Omental fat pad (tissue), 3 donors: ENCODE measurements at regions not wholly inside any gene's neighbourhood (a gene's known extent, or its start where the extent isn't known, plus 50 kb on each side); places are given as distances from the start of the nearest gene placed in this dataset.

Experiments used
- ATAC-seq: fragments of 150-250 bp; one replicate; pipeline ENCODE4 v1.9.1; 2016; ENCODE audit warnings: mild to moderate bottlenecking, moderate library complexity; ENCODE audit not compliant: low FRiP score
- DNase-seq: peaks from one replicate; pipeline ENCODE4 v3.0.0-alpha.2; 2019; ENCODE audit warnings: low spot score
- TF ChIP-seq, protein P1 (sequence below), 3 donors: fragments of 450-650 bp; IDR thresholded peaks; one replicate each; pipeline ENCODE4 v1.5.1; 2016 to 2017; ENCODE audit warnings: antibody characterized with exemption in 3 of 3, mild to moderate bottlenecking in 3 of 3, moderate library complexity in 2 of 3

DNA sequence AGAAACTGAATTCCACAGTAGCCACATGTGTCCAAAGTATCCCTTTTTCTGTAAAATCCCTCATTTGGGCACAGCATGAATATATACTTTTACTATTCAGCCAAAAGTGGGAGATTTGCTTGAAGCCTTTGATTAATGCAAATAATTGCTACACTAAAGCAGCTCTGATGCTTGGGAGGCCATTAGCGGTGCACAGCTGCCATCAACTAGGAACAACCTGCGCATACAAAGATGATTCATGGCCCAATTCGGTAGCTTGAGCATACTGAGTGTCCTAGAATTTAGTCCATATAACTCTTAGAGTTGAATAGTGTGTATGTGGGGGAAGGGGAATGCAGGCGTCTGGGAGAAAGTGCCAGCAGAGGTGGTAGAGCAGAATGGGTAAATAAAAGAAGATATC, 277.0 kb upstream of the RMST start:
- ATAC-seq, result no peak
- TF ChIP-seq, protein P1, sequence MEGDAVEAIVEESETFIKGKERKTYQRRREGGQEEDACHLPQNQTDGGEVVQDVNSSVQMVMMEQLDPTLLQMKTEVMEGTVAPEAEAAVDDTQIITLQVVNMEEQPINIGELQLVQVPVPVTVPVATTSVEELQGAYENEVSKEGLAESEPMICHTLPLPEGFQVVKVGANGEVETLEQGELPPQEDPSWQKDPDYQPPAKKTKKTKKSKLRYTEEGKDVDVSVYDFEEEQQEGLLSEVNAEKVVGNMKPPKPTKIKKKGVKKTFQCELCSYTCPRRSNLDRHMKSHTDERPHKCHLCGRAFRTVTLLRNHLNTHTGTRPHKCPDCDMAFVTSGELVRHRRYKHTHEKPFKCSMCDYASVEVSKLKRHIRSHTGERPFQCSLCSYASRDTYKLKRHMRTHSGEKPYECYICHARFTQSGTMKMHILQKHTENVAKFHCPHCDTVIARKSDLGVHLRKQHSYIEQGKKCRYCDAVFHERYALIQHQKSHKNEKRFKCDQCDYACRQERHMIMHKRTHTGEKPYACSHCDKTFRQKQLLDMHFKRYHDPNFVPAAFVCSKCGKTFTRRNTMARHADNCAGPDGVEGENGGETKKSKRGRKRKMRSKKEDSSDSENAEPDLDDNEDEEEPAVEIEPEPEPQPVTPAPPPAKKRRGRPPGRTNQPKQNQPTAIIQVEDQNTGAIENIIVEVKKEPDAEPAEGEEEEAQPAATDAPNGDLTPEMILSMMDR (IDR thresholded peaks at IDR 0.05), result no peak
- no peak for DNase-seq

DNA sequence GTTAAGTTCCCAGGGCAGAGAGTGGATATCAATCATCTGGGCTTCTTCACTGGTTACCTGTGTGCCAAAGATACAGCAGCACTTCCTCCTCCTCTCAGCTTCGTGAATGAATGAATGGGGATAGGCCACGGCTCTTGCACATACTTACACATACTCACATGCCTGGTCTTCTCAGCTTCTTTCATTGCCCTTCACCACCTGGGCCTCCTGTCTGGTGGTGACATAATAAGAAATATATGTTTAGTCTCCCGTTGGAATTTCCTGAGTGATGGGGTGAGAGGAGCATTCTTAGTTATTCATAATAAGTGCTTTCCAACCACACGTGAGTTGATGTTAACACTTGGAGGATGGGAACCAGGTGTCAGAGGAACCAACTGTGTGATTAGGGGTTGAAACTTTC, 268.1 kb upstream of the RMST start:
- ATAC-seq (no peak), DNase-seq (no peak)
- TF ChIP-seq, protein P1 (IDR thresholded peaks at IDR 0.05), result no peak

DNA sequence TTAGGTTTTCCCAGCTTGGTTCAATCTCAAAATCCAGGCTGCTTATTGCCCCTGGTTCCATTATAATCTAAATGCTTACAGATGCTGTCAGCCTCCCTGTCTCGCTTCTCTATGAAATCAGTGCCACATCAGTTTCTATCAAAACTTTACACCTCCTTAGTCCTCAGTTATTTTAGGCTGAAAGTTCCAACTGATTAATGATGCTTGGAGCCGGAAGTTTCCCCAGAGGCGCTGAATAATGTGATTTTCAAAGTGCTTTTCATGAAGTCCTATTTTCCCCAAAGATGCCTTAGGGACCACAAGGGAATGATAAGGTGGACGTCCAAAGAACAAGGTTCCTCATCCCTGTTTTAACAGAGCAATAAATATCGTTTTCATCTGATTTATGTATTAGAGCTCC, 262.4 kb upstream of the RMST start:
- TF ChIP-seq, protein P1 (IDR thresholded peaks at IDR 0.05), result no peak
- no peak for ATAC-seq

DNA sequence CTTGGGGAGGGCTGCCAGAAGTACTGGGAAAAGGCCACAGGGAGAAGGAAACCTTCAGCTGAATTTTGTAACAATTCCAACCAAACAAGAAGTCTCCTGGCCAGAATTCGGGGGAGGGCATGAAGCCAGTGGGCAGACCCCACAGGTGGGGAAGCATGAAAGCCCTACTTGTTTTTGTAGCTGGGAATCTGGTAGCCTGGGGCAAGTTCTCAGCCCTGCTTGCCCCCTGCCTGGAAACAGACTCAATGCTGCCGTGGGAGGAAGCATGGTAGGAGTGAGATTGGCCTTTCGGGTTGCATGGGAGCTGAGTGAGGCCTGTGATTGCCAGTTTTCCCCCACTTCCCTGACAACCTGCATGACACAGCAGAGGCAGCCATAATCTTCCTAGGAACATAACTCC, 259.2 kb upstream of the RMST start:
- ATAC-seq, result no peak
- DNase-seq, result no peak
- TF ChIP-seq, protein P1 (IDR thresholded peaks at IDR 0.05), result no peak

More for the DNA sequence above, 262.4 kb upstream of the RMST start:
- DNase-seq, result no peak

DNA sequence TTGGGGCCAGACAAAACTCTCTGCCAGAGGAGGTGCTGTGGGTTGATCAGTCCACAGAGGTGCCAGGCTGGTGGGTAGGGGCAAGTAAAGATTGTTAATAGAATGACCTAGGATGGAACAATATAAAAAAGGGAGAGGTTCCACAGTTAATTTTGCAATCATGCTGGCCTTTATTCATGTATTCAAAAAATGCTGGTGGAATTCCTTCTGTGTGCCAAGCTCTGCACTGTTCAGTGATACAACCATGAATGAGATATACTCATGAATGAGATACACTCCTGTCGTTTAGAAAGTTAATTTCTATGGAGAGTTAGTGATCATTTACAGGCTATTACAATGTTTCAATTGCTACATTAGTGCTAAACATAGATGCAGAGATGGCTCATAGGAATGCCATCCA, 252.6 kb upstream of the RMST start:
- DNase-seq (no peak), ATAC-seq (no peak)
- TF ChIP-seq, protein P1 (IDR thresholded peaks at IDR 0.05), result no peak

DNA sequence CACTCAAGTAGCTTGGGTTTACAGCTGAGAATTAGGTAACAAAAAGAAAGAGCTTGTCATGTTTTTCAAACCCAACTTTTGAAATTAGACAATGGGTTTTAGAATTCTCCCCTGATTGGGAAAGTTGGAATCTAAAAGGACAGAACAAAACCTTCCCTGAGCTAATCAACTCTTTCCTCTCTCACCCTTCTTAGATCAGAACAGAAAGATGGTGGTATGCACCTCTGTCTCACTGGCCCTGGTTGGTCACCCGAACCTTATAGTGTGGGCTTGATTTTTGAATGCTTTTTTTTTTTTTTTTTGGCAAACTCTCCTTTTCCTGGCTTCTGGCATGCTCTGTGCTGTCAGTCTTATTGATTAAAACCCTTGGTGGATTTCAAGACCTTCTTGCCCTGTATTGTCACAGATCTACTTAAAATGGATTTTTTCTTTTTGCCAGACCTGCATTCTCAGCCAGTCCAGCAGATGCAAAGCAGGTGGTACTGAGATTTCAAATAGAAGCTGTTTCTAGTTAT, 251.1 kb upstream of the RMST start:
- DNase-seq (no peak), ATAC-seq (no peak)
- TF ChIP-seq, protein P1 (IDR thresholded peaks at IDR 0.05), result no peak

DNA sequence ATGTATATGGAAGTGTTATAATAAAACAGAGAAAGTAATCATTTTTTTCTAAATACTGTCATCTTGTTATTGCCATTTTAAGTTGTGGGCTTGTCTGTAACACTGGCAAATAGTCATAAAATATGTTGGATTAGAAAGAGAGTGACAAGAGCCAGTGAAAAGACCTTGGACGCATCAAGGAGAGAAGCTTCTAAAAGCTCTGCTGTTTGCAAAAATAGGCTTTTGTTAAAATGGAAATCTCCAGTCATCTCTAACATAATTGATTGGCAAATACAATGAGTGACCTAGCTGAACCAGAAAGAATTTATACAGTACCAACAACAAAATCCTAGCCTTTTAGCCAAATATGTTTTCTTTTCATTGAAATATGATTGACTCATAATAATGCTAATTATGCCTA, 245.8 kb upstream of the RMST start:
- ATAC-seq (no peak), DNase-seq (no peak)
- TF ChIP-seq, protein P1 (IDR thresholded peaks at IDR 0.05), result no peak
